ENCODE measurements at regions not wholly inside any gene's neighbourhood (a gene's known extent, or its start where the extent isn't known, plus 50 kb on each side); places are given as distances from the start of the nearest gene placed in this dataset.

DNA sequence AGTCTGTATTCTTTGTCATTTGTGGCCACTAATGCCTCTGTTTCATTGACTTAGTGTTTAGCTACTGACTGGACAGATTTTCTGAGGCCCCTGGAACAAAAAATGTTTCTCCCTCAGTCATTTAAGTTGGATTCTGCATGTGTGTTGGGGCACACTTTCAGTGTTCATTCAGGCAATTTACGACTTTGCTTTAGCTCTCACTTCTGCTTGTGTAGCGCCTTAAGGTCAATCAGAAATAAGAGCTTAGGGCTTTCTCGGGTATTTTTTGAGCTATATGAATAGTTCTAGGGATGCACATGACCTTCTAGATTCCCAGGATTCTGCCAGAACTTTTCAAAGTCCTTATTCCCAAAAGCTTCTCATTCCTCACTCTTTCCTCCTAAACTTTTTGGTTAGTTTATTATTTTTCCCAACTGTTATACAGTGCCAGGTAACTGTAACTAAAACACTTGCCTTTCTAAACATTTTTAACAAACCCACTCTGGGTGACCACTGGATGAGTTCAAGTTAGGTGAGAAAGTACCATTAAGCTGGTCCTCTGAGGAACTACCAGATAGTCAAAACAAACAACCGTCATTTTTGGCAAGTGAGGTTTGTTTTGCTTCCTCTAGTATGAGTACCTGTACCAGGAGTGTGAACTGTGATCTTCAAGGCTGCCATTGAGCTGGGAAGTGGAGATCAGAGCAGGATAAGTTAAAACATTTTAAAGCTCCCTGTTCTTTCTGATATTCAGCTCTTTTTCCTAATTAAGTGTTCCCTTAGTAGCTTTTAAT, 571.3 kb upstream of the TLE4 start:
- no peak for DNase-seq

- no peak for DNase-seq
Observed at GRCh38 chr9:79001012-79001411, 570.8 kb upstream of the TLE4 start.

DNA sequence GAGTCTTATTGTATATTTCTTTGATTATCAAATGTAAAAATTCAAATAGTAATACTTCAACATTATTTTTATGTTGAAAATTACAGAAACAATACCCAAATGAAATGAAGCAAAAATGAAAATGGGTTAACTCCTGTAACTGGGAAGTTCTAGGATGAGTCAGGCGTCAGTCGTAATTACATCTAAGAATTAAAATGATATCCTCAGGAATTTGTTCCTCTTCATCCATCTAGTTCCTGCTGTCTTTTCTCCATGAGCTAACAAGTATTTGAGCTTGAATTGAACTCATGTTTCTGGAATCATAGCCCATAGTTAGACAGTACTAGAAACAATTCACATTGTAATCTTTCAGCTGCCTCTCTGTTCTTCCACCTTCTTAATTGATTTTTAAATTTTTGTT, 568.3 kb upstream of the TLE4 start:
- DNase-seq = no peak

DNA sequence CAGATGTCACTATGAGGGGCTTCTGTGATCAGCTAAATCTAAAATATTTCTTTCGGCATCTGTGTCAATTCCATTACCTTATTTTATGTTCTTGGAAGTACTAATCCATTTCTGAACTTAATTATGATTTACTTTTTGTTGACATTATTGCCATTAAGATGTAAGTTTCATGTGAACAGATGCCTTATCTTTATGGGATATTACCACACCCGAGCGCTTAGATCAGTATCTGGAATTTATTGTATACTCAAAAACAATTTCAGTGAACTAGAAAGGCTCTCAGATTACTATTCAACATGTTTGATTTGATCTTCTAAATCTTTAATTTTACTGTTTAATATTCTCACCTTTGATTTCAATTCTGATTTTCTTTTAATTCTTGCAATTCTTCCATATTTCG, 567.7 kb upstream of the TLE4 start:
- no peak for DNase-seq

DNA sequence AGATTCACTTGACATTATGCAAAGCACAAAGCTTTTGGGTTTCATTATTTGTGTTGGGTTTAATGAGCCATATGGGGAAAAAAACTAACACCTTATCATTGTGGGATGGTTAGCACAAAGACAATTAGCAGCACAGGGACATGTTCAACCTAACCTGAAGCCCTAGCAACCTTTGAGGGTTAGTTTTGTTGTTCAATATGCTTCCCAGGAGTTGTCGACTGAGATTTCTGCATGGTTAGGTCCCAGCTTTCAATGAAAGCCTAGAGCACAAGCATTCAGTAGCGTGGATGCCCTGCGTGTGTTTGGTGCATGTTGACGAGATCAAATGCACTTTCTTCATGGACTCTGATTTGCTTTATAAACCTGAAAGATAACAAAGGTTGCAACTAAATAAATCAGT, 565.2 kb upstream of the TLE4 start:
- no peak for DNase-seq

DNA sequence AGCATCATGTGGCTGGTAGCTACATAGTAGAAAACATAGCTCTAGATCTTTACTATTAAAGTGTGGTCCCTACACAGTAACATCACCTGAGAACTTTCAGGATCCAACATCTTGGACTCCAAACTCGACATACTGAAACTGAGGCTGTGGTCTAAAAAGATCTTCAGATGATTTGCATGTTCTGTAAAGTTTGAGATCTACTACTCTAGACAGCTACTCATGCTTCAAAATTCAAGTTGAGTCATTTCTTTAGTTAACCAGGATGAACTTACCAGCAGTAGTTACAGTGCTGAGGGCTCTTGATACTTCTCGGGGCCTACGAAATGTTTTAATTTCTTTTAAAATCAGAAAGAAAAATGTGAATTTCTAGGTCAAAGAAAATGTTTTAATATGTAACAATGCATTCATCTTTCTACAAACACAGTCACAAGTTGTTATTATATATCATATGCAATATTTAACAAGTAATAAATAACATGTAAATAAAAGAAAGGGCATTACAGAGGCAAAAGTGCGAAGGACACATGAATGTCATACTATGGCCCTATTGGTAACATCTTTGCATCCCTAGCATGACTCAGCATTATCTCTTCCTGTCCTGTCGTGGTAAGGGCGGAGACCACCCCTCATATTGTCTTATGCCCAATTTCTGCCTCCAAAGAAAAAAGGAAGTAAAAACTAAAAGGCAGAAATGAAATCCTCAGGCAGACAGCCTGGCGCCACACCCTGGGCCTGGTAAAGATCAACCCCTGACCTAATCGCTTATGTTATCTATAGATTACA, 563.9 kb upstream of the TLE4 start:
- no peak for DNase-seq

GRCh38 chr9:79008916-79009315, 562.8 kb upstream of the TLE4 start:
- no peak for DNase-seq

DNA sequence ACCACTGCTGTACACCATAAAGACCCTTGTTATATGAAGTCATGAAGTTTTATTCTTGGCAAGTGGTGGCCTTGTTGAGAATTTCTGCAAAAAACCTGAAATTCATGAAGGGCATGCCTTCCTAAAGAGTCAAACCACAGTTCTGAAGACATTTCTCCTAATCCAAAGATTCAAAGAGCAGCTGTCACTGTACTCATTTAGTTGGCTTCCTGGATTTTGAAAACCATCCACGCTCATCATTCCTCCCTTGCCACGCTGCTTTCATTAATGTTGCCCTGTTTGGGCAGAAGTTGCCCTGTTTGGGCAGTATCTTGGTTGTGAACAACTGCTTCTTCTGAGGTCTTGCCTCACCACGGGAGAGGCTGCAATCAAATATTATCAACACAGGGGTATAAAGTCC, 560.3 kb upstream of the TLE4 start:
- DNase-seq = no peak

DNA sequence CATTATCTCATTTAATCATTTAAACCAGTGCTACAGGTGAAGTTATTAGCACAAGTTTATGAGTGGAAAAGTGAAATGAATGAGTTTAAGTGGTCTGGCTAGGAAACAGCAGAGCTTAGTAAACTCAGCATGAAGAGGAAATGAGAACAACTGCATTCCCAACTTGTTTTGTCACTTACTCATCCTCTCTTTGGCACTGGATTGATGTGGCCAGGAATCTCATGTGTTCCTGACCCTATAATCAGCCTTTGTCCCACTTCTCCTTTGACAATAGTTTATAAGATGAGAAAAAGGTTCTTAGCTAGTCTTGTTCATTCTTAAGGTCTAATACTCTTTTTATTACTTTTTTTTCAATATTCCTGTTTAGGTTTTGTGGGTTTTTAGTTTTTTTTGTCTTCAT, 559.2 kb upstream of the TLE4 start:
- no peak for DNase-seq

- DNase-seq = no peak
Observed at GRCh38 chr9:79013715-79014610, 557.8 kb upstream of the TLE4 start.

GRCh38 chr9:79014929-79015699, 556.7 kb upstream of the TLE4 start:
- DNase-seq = no peak

- DNase-seq = no peak
Observed at GRCh38 chr9:79015951-79016350, 555.8 kb upstream of the TLE4 start.

GRCh38 chr9:79020276-79020675, 551.5 kb upstream of the TLE4 start:
- no peak for DNase-seq

- no peak for DNase-seq
Observed at GRCh38 chr9:79021084-79021483, 550.7 kb upstream of the TLE4 start.

- DNase-seq = no peak
Observed at GRCh38 chr9:79023134-79023580, 548.6 kb upstream of the TLE4 start.

DNA sequence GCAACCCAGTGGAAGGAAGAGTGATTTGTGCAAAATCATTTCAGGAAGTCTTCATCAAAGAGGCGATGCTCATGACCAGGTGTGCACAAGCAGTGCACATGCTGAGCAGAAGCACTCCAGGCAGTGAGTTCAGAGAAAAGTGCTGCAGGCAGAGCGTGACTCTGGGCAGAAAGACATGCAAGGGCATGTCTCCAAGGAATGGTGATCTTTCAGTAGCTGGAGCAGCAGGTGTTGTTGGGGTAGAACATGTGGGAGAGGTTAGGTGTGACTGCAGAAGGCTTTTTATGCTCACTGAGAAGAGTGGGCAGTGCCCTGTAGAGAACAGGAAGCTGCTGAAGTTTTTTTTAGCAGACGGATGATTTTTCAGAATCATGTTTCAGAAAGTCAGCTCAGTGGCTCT, 545.4 kb upstream of the TLE4 start:
- DNase-seq = no peak

- no peak for DNase-seq
Observed at GRCh38 chr9:79028101-79028500, 543.7 kb upstream of the TLE4 start.

GRCh38 chr9:79034583-79034982, 537.2 kb upstream of the TLE4 start:
- DNase-seq = no peak

DNA sequence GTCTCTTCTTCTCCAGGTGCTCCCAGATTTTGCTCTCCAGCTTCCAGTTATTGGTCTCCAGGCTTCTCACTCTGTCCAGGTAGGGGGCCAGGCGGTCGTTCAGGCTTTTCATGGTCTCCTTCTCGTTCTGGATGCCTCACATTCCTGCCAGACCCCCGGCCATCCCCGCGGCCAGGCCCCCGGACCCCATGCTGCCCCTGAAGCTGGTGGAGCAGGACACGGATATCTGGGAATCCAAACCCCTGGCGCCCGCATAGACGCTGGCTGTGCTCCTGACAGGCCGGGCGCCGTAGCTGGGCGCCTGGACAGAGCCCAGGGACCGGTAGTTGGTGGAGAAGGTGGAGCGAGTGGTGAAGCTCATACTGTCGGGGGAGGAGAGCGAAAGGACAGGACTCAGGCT, 534.4 kb upstream of the TLE4 start:
- no peak for DNase-seq

DNA sequence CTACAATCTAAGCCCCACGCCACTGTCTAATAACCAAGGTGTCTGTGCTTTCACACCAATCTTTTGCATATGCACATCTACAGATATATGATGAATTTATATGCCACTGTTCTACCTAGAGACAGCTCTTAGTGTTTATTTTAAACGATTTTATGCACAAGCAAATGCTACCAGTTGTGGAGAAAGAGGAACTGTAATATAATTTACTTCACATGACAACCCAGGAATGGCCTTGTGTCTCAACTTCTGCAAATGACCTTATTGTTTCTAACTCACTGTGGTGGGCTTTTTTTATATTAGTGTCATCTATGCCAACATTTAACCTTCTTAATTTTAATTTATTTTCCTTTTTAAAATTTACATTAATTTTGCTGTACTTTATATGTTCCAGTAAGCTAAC, 531.1 kb upstream of the TLE4 start:
- no peak for DNase-seq

GRCh38 chr9:79041266-79041665, 530.5 kb upstream of the TLE4 start:
- DNase-seq = no peak

- no peak for DNase-seq
Observed at GRCh38 chr9:79043916-79044315, 527.8 kb upstream of the TLE4 start.

DNA sequence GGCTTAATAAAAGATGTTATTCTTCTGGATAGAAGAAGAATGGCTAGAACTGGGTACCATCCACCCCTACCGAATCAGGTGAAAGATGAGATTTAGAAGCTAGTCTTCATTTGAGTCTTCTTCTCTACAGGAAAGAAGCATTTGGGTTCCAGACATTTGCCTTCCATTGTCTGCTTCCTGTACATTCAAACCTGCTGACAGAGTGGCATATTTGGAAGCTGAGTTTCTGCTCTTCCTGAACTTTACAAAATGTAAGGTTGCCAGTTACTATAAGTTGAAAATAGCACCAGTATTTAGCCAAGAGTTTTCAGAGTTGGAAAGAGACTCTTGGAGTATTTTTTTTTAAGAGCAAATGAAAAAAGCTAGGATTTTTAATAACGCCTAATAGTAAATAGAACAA, 525.4 kb upstream of the TLE4 start:
- DNase-seq = no peak

Measured in stimulated activated CD4-positive, alpha-beta T cell treated with anti-CD3 and anti-CD28 coated beads, Interleukin-15, amount 100 ng/mL, for 24 hours (primary cell).